PFSK-1 (cell line): ENCODE measurements at regions not wholly inside any gene's neighbourhood (a gene's known extent, or its start where the extent isn't known, plus 50 kb on each side); places are given as distances from the start of the nearest gene placed in this dataset.

Experiments
- FOXP2 ChIP-seq: optimal IDR thresholded peaks from 2 replicates; pipeline ENCODE3; 2011; ENCODE audit warnings: borderline replicate concordance, control low read depth, inconsistent platforms; ENCODE audit not compliant: insufficient read depth; ENCODE audit errors: extremely low read length, extremely low read depth
- POLR2AphosphoS5 ChIP-seq: IDR thresholded peaks from 2 replicates; pipeline ENCODE4 v1.6.1; 2012; ENCODE audit warnings: low read depth, mild to moderate bottlenecking, control low read depth, low read length, moderate library complexity
- SIN3A ChIP-seq: IDR thresholded peaks from 2 replicates; pipeline ENCODE4 v1.6.1; 2012; ENCODE audit warnings: mild to moderate bottlenecking, low read length, moderate library complexity, borderline replicate concordance; ENCODE audit not compliant: insufficient read depth
- TAF1 ChIP-seq: IDR thresholded peaks from 2 replicates; pipeline ENCODE4 v1.6.1; 2012; ENCODE audit warnings: low read length, control low read depth, borderline replicate concordance; ENCODE audit not compliant: insufficient read depth
- TF ChIP-seq, protein P1 (sequence below), 2 experiments: IDR thresholded peaks; 2 replicates each; pipeline versions ENCODE4 v1.6.1 to v1.8.0; 2011 to 2012; ENCODE audit warnings: low read depth in 2 of 2, low read length in 2 of 2, control low read depth in 1 of 2, inconsistent platforms in 1 of 2, mild to moderate bottlenecking in 1 of 2, moderate library complexity in 1 of 2; ENCODE audit not compliant: insufficient read depth in 1 of 2

DNA sequence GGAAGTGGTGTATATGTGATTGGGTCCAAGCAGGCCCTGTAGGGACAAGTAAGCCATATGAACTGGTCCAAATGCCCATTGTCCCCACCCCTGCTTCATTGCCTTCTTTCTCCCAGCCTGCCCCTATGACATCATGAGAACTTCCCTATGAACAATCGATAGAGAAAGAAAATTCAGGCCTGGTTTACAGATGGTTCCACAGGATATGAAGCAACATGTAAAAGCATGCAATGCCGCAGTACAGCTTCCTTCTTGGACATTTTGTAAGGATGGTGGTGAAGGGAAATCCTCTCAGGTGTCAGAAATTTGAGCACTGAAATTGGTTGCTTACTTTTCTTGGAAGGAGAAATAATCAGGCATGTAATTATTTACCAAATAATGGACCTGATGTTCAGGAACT is 581.7 kb downstream of the MRPL39 start:
- TF ChIP-seq, protein P1, sequence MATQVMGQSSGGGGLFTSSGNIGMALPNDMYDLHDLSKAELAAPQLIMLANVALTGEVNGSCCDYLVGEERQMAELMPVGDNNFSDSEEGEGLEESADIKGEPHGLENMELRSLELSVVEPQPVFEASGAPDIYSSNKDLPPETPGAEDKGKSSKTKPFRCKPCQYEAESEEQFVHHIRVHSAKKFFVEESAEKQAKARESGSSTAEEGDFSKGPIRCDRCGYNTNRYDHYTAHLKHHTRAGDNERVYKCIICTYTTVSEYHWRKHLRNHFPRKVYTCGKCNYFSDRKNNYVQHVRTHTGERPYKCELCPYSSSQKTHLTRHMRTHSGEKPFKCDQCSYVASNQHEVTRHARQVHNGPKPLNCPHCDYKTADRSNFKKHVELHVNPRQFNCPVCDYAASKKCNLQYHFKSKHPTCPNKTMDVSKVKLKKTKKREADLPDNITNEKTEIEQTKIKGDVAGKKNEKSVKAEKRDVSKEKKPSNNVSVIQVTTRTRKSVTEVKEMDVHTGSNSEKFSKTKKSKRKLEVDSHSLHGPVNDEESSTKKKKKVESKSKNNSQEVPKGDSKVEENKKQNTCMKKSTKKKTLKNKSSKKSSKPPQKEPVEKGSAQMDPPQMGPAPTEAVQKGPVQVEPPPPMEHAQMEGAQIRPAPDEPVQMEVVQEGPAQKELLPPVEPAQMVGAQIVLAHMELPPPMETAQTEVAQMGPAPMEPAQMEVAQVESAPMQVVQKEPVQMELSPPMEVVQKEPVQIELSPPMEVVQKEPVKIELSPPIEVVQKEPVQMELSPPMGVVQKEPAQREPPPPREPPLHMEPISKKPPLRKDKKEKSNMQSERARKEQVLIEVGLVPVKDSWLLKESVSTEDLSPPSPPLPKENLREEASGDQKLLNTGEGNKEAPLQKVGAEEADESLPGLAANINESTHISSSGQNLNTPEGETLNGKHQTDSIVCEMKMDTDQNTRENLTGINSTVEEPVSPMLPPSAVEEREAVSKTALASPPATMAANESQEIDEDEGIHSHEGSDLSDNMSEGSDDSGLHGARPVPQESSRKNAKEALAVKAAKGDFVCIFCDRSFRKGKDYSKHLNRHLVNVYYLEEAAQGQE (IDR thresholded peaks at IDR 0.05; ENCODE audit: insufficient read depth in 1 of 2, low read depth in 2 of 2, low read length in 2 of 2) = no peak
- TF ChIP-seq POLR2AphosphoS5 = no peak
- no peak for TF ChIP-seq TAF1
- TF ChIP-seq SIN3A = no peak
- TF ChIP-seq FOXP2 = no peak
